T-helper 17 cell (primary cell): ENCODE measurements at regions not wholly inside any gene's neighbourhood (a gene's known extent, or its start where the extent isn't known, plus 50 kb on each side); places are given as distances from the start of the nearest gene placed in this dataset.

ENCODE experiments used
- ATAC-seq: fragments of 150-1000 bp; cut with Tn5 transposase; 2 replicates; pipeline ENCODE4 v1.10.0; 2021; ENCODE audit warnings: mild to moderate bottlenecking, moderate library complexity
- DNase-seq, 3 donors: peaks; one replicate each; pipeline versions ENCODE4 v3.0.0 to v3.0.0-alpha.2; 2020 to 2021
- H3K9me3 ChIP-seq: one replicate; pipeline ENCODE4 v1.7.0; 2013; ENCODE audit warnings: low read length, mild to moderate bottlenecking; ENCODE audit not compliant: control insufficient read depth, poor library complexity, severe bottlenecking
- H3K27ac Mint-ChIP-seq: one replicate; pipeline ENCODE4 v1.8.0; 2022; ENCODE audit warnings: mild to moderate bottlenecking, moderate library complexity, mixed read lengths
- H3K27me3 Mint-ChIP-seq: one replicate; pipeline ENCODE4 v1.8.0; 2022; ENCODE audit warnings: mixed read lengths
- H3K36me3 Mint-ChIP-seq: one replicate; pipeline ENCODE4 v1.8.0; 2022; ENCODE audit warnings: low read depth, mixed read lengths
- H3K4me1 Mint-ChIP-seq: one replicate; pipeline ENCODE4 v1.8.0; 2022; ENCODE audit warnings: mild to moderate bottlenecking, mixed read lengths
- H3K4me3 Mint-ChIP-seq: one replicate; pipeline ENCODE4 v1.8.0; 2022; ENCODE audit warnings: mild to moderate bottlenecking, moderate library complexity, mixed read lengths

DNA sequence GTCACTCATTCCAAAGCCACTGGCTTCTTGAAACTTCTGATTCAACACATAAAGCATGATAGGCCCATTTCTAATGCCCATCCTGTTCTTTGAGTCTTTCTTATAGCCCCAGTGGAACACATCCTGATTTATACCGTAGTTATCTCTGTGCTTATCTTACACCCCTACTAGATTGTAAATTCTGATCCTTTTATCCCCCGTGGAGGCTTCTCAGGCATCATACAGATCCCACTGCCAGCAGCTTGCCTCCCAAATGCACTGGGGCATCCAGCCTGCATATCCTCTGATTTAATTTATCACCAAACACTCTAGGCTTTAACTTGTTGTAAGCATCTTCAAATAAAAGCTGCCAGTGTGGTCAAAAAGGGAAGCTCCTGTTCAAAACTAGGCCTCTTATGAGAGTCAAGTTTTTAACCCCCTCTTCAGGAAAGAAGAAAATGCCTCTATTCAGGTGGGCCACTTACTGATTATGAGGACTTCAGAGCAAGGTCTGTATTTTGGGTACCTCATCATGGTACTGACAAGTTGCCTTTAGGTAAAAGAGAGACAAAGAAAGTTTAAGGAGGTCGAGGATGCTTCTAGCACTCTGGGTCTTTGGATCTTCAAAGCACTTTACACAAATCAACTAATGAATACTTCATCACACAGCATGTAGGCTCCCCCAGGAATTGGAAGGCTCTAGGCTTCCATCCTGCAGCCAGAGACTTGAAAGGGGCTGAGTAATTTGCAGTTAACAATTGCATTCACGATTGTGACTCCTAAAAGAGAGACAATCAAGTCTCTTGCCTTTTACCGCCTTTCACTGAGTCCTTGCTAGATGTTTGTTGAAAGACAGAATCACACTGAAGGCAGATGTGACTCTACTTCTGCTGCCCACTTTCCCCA, 95.8 kb upstream of the LDB2 start:
- DNase-seq (no peak), ATAC-seq (no peak)
- H3K27me3 Mint-ChIP-seq: no peaks in the 10 kb centered on the region
- H3K36me3 Mint-ChIP-seq: no peaks in the 10 kb centered on the region
- H3K4me3 Mint-ChIP-seq: no peak overlapping the region
- no peak overlapping the region for H3K27ac Mint-ChIP-seq
- H3K4me1 Mint-ChIP-seq: no peaks in the 10 kb centered on the region
- no peaks in the 10 kb centered on the region for H3K9me3 ChIP-seq

DNA sequence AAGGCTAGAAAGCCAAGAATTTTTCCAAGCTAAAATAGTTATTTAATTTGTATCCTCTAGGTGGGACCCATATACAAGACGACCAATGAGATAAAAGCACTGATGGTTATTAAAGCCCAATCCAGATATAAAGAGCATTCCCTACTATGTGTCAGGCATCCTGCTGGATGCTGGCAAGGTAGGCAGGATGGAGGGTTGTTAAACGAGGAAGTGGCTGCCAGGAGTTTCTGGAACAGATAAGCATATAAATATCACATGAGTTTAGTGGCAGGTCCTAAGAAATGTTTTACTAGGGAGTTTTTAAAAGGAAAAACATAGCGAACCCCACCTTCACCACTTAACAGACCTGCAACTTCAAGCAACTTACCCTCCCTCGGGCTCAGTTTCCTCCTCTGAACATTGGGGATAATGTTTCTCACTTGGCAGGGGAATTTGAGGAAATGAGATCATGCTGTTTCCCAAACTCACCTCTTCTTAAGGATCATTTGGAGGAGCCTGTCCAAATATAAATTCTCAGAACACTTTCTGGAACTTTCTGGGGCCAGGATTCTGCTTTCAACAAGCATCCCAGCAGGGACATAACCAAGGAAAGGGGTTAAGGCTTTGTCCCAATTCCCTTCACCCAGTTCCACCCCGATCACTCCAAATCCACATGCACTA, 94.3 kb upstream of the LDB2 start:
- Mint-ChIP-seq H3K27me3 (no peaks in the 10 kb centered on the region), H3K4me1 (no peaks in the 10 kb centered on the region), H3K4me3 (no peak overlapping the region), H3K27ac (no peak overlapping the region), H3K36me3 (no peaks in the 10 kb centered on the region)
- no peaks in the 10 kb centered on the region for H3K9me3 ChIP-seq
- DNase-seq: no peak
- ATAC-seq: no peak

- Mint-ChIP-seq H3K36me3 (no peaks in the 10 kb centered on the region), H3K4me1 (no peaks in the 10 kb centered on the region), H3K4me3 (no peak overlapping the region), H3K27me3 (no peaks in the 10 kb centered on the region), H3K27ac (no peak overlapping the region)
- no peaks in the 10 kb centered on the region for H3K9me3 ChIP-seq
- ATAC-seq: no peak
- no peak for DNase-seq
These were observed 93.0 kb upstream of the LDB2 start for GRCh38 chr4:16991450-16991849.

DNA sequence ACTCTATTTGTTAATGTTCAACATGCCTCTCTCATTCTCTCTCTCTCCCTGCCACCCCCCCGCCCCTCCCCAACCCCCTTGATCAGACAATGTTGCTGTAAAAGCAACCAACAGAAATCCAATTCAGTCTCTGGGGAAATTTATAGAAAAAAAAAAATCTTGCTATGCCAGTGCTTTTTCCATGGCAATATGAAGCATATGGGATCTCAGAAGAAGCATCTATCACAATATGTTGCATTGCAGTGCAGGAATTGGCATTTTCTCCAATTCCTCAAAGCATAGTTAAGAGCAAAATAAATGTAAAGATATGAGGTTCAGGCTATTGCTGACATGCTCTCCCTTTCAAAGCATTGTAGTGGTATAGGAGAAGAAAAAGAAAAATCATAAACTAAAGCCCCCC, 90.9 kb upstream of the LDB2 start:
- no peaks in the 10 kb centered on the region for H3K27me3 Mint-ChIP-seq
- H3K9me3 ChIP-seq: no peaks in the 10 kb centered on the region
- H3K27ac Mint-ChIP-seq: no peak overlapping the region
- ATAC-seq (no peak), DNase-seq (no peak)
- no peak overlapping the region for H3K4me3 Mint-ChIP-seq
- H3K4me1 Mint-ChIP-seq: no peaks in the 10 kb centered on the region
- no peaks in the 10 kb centered on the region for H3K36me3 Mint-ChIP-seq

DNA sequence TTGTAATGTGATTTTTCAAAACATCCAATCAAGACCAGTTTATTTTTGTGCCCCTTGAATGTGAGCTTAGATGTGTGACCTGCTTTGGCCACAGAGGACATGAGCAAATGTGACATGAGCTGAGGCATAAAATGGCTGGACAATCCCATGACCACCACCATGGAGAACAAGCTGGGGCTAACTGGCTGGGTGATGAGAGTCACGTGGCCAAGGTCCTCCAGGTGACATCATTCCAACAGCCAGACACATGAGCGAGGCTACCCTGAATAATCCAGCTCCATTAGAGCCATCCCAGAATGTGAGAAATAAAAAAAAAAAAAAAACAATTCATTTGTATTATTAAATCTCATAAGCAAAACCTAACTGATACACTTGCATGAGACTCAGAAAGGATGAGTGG, 90.4 kb upstream of the LDB2 start:
- no peaks in the 10 kb centered on the region for H3K9me3 ChIP-seq
- H3K27me3 Mint-ChIP-seq: no peaks in the 10 kb centered on the region
- DNase-seq (no peak), ATAC-seq (no peak)
- H3K36me3 Mint-ChIP-seq: no peaks in the 10 kb centered on the region
- no peak overlapping the region for H3K4me3 Mint-ChIP-seq
- no peak overlapping the region for H3K27ac Mint-ChIP-seq
- H3K4me1 Mint-ChIP-seq: no peaks in the 10 kb centered on the region

GRCh38 chr4:16977081-16977480, 78.6 kb upstream of the LDB2 start:
- Mint-ChIP-seq H3K27me3 (peaks cover 22% of the 10 kb centered on the region), H3K36me3 (no peaks in the 10 kb centered on the region), H3K4me3 (no peak overlapping the region), H3K4me1 (no peaks in the 10 kb centered on the region), H3K27ac (no peak overlapping the region)
- H3K9me3 ChIP-seq: no peaks in the 10 kb centered on the region
- ATAC-seq (no peak), DNase-seq (no peak)

DNA sequence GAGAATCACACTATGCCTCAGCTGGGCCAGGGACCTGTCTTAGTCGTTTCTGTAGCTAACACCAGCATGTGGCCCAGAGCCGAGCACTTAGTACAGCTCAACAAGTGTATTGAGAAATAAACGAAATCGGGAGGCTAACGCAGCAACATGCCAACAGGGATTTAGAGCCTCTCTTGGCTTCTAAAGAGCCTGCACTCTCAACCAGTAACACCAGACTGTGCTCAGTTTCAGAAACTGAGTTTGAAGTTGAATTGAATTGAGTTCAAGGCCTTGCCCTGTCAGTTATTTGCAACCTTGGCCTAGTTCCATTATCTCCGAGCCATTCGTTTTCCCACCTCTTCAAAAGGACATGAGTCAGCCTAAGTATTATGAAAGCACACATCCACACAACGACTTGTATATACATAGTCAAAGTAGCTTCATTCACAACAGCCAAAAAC, 71.3 kb upstream of the LDB2 start:
- H3K27me3 Mint-ChIP-seq: peaks cover 24% of the 10 kb centered on the region
- H3K4me1 Mint-ChIP-seq: no peaks in the 10 kb centered on the region
- no peaks in the 10 kb centered on the region for H3K9me3 ChIP-seq
- DNase-seq (no peak), ATAC-seq (no peak)
- no peak overlapping the region for H3K4me3 Mint-ChIP-seq
- no peak overlapping the region for H3K27ac Mint-ChIP-seq
- H3K36me3 Mint-ChIP-seq: no peaks in the 10 kb centered on the region

DNA sequence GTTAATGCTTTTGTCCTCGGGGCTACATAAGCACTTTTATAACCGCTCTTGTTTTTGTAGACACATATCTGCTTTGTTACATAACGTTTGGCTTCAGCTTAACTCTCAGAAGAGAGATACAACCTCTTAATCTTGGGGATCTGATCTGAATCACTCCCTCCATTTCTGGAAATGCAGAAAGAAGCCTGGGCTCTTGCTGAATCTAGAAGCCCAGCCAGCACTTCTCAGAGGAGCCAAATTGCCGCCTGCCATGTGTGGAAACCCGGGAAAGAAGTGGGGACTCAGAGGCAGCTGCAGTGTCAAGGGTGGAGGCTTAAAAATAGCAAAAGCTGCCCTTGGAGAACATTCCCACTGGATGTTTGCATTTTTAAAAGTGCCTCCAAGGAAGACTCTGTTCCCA, 69.3 kb upstream of the LDB2 start:
- Mint-ChIP-seq H3K27ac (no peak overlapping the region), H3K4me3 (no peak overlapping the region), H3K27me3 (peaks cover 15% of the 10 kb centered on the region), H3K4me1 (no peaks in the 10 kb centered on the region), H3K36me3 (no peaks in the 10 kb centered on the region)
- DNase-seq: no peak
- no peaks in the 10 kb centered on the region for H3K9me3 ChIP-seq
- ATAC-seq: no peak

- Mint-ChIP-seq H3K36me3 (no peaks in the 10 kb centered on the region), H3K4me1 (no peaks in the 10 kb centered on the region), H3K27ac (no peak overlapping the region), H3K27me3 (peaks cover 2% of the 10 kb centered on the region), H3K4me3 (no peak overlapping the region)
- ATAC-seq: no peak
- no peaks in the 10 kb centered on the region for H3K9me3 ChIP-seq
- DNase-seq: no peak
These were observed 60.9 kb upstream of the LDB2 start for GRCh38 chr4:16959305-16959704.

GRCh38 chr4:16952896-16953630, 54.6 kb upstream of the LDB2 start:
- ATAC-seq (no peak), DNase-seq (no peak)
- H3K4me3 Mint-ChIP-seq: no peak overlapping the region
- H3K27me3 Mint-ChIP-seq: peaks cover 5% of the 10 kb centered on the region
- no peaks in the 10 kb centered on the region for H3K9me3 ChIP-seq
- no peak overlapping the region for H3K27ac Mint-ChIP-seq
- no peaks in the 10 kb centered on the region for H3K36me3 Mint-ChIP-seq
- H3K4me1 Mint-ChIP-seq: no peaks in the 10 kb centered on the region

DNA sequence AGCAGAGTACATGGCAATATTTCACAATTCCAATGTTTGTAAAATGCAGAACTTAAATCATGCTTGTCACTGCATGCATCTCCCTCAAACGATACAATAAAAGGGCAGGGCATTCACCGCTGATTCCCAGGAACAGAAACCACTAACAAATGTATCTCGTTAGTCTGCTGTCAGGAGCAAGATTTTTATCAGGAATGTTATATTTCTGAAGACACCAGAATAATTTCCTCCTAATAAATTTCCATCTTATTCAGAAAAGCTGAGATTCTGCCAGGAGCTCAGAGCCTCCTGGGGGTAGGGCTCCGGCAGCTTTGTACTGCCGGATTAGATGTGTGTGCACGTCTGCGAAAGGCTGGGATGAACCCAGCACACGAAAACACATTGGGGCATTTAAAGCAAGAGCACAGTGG, 54.0 kb upstream of the LDB2 start:
- Mint-ChIP-seq H3K36me3 (no peaks in the 10 kb centered on the region), H3K4me3 (no peak overlapping the region), H3K27ac (no peak overlapping the region), H3K27me3 (peaks cover 5% of the 10 kb centered on the region), H3K4me1 (no peaks in the 10 kb centered on the region)
- no peaks in the 10 kb centered on the region for H3K9me3 ChIP-seq
- ATAC-seq: no peak
- DNase-seq: no peak
